Parathyroid adenoma (tissue), 2 donors: ENCODE measurements at regions not wholly inside any gene's neighbourhood (a gene's known extent, or its start where the extent isn't known, plus 50 kb on each side); places are given as distances from the start of the nearest gene placed in this dataset.

ENCODE experiments used
- H2AFZ ChIP-seq: fragments of 300-600 bp; sonication (generic); one replicate; pipeline ENCODE4 v1.7.0; 2017; ENCODE audit warnings: antibody characterized with exemption, mild to moderate bottlenecking
- H3K27ac ChIP-seq: fragments of 300-600 bp; sonication (generic); one replicate; pipeline ENCODE4 v1.7.0; 2017
- H3K27me3 ChIP-seq: fragments of 300-600 bp; sonication (generic); one replicate; pipeline ENCODE4 v1.7.0; 2017; ENCODE audit warnings: low read length; ENCODE audit not compliant: control insufficient read depth, insufficient read depth
- H3K36me3 ChIP-seq: fragments of 300-600 bp; sonication (generic); one replicate; pipeline ENCODE4 v1.7.0; 2017; ENCODE audit warnings: low read length; ENCODE audit not compliant: control insufficient read depth, insufficient read depth
- H3K4me1 ChIP-seq: fragments of 300-600 bp; sonication (generic); one replicate; pipeline ENCODE4 v1.7.0; 2017; ENCODE audit warnings: control low read depth
- H3K4me2 ChIP-seq: fragments of 300-600 bp; sonication (generic); one replicate; pipeline ENCODE4 v1.7.0; 2017; ENCODE audit warnings: low read length
- H3K4me3 ChIP-seq: fragments of 300-600 bp; sonication (generic); one replicate; pipeline ENCODE4 v1.7.0; 2017; ENCODE audit warnings: low read depth, low read length
- H3K79me2 ChIP-seq: fragments of 300-600 bp; sonication (generic); one replicate; pipeline ENCODE4 v1.7.0; 2017; ENCODE audit warnings: control low read depth
- H3K9ac ChIP-seq: fragments of 300-600 bp; sonication (generic); one replicate; pipeline ENCODE4 v1.7.0; 2017; ENCODE audit warnings: mild to moderate bottlenecking
- H3K9me3 ChIP-seq: fragments of 300-600 bp; sonication (generic); one replicate; pipeline ENCODE4 v1.7.0; 2017; ENCODE audit warnings: low read length; ENCODE audit not compliant: control insufficient read depth
- CTCF ChIP-seq: fragments of 300-600 bp; sonication (generic); IDR thresholded peaks from one replicate; pipeline ENCODE4 v1.7.0; 2017; ENCODE audit warnings: antibody characterized with exemption, mild to moderate bottlenecking
- donor health status: primary hyperparathyroidism.

GRCh38 chr17:77872714-77873499, 85.6 kb upstream of the TNRC6C start:
- TF ChIP-seq CTCF = no peak
- no peaks in the 10 kb centered on the region for H3K27me3 ChIP-seq
- H2AFZ ChIP-seq = no peak overlapping the region
- H3K79me2 ChIP-seq = no peaks in the 10 kb centered on the region
- H3K36me3 ChIP-seq = no peaks in the 10 kb centered on the region
- no peak overlapping the region for H3K4me2 ChIP-seq
- no peak overlapping the region for H3K4me3 ChIP-seq
- no peak overlapping the region for H3K27ac ChIP-seq
- no peaks in the 10 kb centered on the region for H3K4me1 ChIP-seq
- no peaks in the 10 kb centered on the region for H3K9me3 ChIP-seq
- no peak overlapping the region for H3K9ac ChIP-seq

GRCh38 chr17:77873500-77874302, 84.8 kb upstream of the TNRC6C start:
- no peaks in the 10 kb centered on the region for H3K27me3 ChIP-seq
- no peaks in the 10 kb centered on the region for H3K4me1 ChIP-seq
- TF ChIP-seq CTCF = no peak
- no peaks in the 10 kb centered on the region for H3K79me2 ChIP-seq
- H3K4me2 ChIP-seq = no peak overlapping the region
- H3K9me3 ChIP-seq = no peaks in the 10 kb centered on the region
- no peak overlapping the region for H3K27ac ChIP-seq
- no peak overlapping the region for H3K9ac ChIP-seq
- no peaks in the 10 kb centered on the region for H3K36me3 ChIP-seq
- no peak overlapping the region for H3K4me3 ChIP-seq
- H2AFZ ChIP-seq = no peak overlapping the region

GRCh38 chr17:77874303-77875050, 84.0 kb upstream of the TNRC6C start:
- Histone ChIP-seq H3K9ac (no peak overlapping the region), H3K79me2 (no peaks in the 10 kb centered on the region), H3K4me1 (no peaks in the 10 kb centered on the region), H3K27me3 (no peaks in the 10 kb centered on the region), H3K4me3 (no peak overlapping the region), H3K36me3 (no peaks in the 10 kb centered on the region), H3K9me3 (no peaks in the 10 kb centered on the region), H3K27ac (no peak overlapping the region), H3K4me2 (no peak overlapping the region), H2AFZ (no peak overlapping the region)
- no peak for TF ChIP-seq CTCF

- Histone ChIP-seq H3K36me3 (no peaks in the 10 kb centered on the region), H3K9ac (no peak overlapping the region), H3K4me1 (no peaks in the 10 kb centered on the region), H3K27ac (no peak overlapping the region), H3K79me2 (no peaks in the 10 kb centered on the region), H3K27me3 (no peaks in the 10 kb centered on the region), H3K4me3 (no peak overlapping the region), H3K4me2 (no peak overlapping the region), H3K9me3 (no peaks in the 10 kb centered on the region), H2AFZ (no peak overlapping the region)
- no peak for TF ChIP-seq CTCF
These were observed 83.3 kb upstream of the TNRC6C start for GRCh38 chr17:77875051-77875780.
